IPS-15b (cell line): ENCODE measurements at regions not wholly inside any gene's neighbourhood (a gene's known extent, or its start where the extent isn't known, plus 50 kb on each side); places are given as distances from the start of the nearest gene placed in this dataset.

Experiments
- H3K27me3 ChIP-seq: one replicate; pipeline ENCODE4 v1.6.1; 2013; ENCODE audit warnings: low read length; ENCODE audit not compliant: control insufficient read depth, insufficient read depth
- H3K36me3 ChIP-seq: one replicate; pipeline ENCODE4 v1.6.1; 2013; ENCODE audit warnings: low read length; ENCODE audit not compliant: control insufficient read depth, insufficient read depth
- H3K4me1 ChIP-seq: one replicate; pipeline ENCODE4 v1.6.1; 2013; ENCODE audit warnings: mild to moderate bottlenecking, low read length; ENCODE audit not compliant: control insufficient read depth, insufficient read depth
- H3K4me3 ChIP-seq: one replicate; pipeline ENCODE4 v1.5.1; 2013; ENCODE audit warnings: low read depth, low read length
- H3K9ac ChIP-seq: one replicate; pipeline ENCODE4 v1.6.1; 2013; ENCODE audit warnings: low read depth, mild to moderate bottlenecking, low read length
- H3K9me3 ChIP-seq: one replicate; pipeline ENCODE4 v1.6.1; 2013; ENCODE audit warnings: mild to moderate bottlenecking, low read length; ENCODE audit not compliant: control insufficient read depth, insufficient read depth

DNA sequence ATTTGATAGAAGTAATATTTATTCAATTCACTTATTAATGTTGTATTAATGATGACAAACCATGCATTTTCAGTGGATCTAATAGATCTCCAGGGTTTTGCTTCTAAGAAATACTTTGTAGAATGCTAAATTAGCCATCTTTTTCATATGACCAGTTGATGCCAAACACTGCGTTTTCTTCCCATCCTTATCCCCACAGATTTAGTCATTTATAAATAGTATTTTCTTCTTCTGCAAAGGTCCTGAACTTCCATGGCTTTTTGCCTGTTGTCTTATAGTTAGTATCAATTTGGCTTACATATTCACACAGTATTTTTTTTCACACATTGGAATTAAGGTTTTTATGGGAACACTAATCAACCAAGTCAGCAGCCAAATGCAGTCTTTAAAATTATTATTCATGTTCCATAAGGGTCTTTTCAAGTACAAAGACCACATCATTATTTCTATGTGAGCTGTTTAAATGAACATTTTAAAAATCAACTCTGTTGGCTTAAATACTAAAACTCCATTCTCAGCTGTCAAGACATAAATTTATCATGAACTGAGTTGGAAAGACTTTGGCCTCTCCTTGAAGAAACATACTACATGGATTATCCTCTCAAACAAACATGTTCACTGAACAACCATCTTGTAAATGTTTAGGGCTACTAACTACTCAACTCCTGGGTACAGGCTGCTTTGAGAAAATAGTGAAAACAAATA, 1278.4 kb upstream of the FLRT2 start:
- no peak overlapping the region for H3K9ac ChIP-seq
- H3K9me3 ChIP-seq: no peaks in the 10 kb centered on the region
- no peaks in the 10 kb centered on the region for H3K27me3 ChIP-seq
- H3K4me3 ChIP-seq: no peak overlapping the region
- H3K36me3 ChIP-seq: no peaks in the 10 kb centered on the region
- peaks cover 8% of the 10 kb centered on the region for H3K4me1 ChIP-seq

DNA sequence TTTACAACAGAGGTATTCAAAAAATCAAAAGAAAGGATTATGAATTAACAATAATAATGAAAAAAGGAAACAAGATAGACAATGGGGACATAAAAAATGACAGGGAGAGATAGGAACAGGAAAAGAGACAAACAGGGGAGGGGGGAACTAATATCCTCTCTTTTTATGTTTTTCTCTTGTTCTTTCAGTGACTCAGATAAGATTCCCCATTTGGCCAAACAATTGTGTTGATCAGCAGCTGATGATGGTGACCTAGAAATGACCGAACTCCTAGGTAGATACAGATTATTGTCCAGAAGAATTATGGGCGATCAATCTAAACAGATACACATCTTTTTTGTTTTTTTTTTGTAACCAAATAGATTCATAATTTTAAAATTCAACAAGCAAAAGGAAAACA, 1277.2 kb upstream of the FLRT2 start:
- no peaks in the 10 kb centered on the region for H3K27me3 ChIP-seq
- H3K4me1 ChIP-seq: peaks cover 8% of the 10 kb centered on the region
- H3K4me3 ChIP-seq: no peak overlapping the region
- H3K36me3 ChIP-seq: no peaks in the 10 kb centered on the region
- H3K9me3 ChIP-seq: no peaks in the 10 kb centered on the region
- H3K9ac ChIP-seq: no peak overlapping the region

DNA sequence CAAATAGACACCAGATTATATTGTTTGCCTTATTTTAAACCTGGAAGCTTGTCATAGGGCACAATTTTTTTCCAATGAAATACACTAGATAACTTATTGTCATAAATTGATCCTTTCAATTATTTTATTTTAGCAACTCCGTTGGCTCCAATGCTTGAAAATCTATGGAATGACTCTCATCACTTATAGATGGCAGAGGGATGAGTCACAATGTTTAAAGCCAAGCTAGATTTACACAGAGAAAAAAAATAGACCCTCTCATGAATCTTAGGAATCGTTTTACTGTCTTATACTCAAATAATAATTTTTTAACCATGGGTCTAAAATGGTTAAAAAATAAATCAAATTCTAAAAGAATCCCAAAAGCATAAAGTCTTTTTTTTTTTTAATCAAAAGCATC, 1276.6 kb upstream of the FLRT2 start:
- no peaks in the 10 kb centered on the region for H3K27me3 ChIP-seq
- H3K9ac ChIP-seq: no peak overlapping the region
- no peaks in the 10 kb centered on the region for H3K36me3 ChIP-seq
- H3K4me3 ChIP-seq: no peak overlapping the region
- peaks cover 8% of the 10 kb centered on the region for H3K4me1 ChIP-seq
- H3K9me3 ChIP-seq: no peaks in the 10 kb centered on the region

DNA sequence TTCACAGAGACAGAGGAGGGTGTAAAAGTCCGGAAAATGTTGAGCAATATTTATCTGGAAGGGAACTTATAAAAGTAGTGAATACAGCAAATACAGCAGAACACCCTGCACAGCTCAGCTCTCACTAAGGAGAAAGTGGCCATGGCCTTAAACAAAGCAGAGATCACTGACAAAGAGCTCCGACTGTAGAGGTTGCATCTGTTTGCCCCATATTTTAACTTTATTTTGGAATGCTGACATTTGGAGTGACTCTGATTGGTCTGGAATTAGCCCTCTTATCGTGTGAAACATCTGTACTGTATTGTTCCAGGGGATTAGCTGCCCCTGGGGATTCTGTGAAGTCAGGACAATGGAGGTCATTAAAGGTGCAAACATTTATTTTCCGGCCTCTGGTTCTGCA, 1275.7 kb upstream of the FLRT2 start:
- Histone ChIP-seq H3K27me3 (no peaks in the 10 kb centered on the region), H3K36me3 (no peaks in the 10 kb centered on the region), H3K4me3 (no peak overlapping the region), H3K9ac (no peak overlapping the region), H3K9me3 (no peaks in the 10 kb centered on the region), H3K4me1 (peaks cover 8% of the 10 kb centered on the region)

DNA sequence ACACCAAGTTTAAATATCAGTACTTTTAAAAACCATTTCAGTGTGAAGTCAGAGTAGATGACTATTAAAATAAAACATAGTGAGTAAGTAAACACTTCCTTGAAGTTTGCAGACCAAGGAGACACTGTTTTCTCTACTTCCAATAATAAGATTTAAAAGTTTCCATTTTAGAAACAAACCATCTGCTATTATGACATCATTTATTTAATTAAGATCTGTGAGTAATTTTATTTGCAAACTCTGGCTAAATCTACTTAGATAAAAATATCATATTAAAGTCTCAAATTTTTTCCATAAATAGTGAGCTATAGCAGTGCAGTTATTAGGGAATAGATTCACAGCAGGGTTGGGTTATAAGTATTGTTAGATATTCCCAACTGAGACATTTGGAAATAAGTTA, 1267.0 kb upstream of the FLRT2 start:
- Histone ChIP-seq H3K9me3 (no peaks in the 10 kb centered on the region), H3K27me3 (no peaks in the 10 kb centered on the region), H3K4me1 (no peaks in the 10 kb centered on the region), H3K36me3 (no peaks in the 10 kb centered on the region), H3K9ac (no peak overlapping the region), H3K4me3 (no peak overlapping the region)

DNA sequence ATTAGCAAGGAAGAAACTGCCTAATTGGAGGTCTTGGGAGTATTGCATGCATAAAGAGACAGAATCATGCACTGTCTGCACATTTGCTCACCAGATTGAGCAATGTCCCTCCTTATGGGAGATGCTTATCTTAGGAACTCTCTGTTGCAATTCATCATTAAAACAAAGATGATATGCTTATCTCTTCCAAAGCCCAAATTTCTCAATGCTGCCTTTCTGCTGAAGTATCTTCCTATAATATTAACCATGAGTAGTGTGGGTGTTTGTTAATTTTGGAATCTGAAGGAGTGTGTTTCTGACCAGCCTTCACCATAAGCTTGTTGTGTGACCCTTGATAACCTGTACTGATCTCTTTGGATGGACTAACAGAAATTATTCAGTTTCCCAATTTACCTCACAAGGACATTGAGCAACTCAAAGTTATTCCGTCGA, 1257.6 kb upstream of the FLRT2 start:
- Histone ChIP-seq H3K36me3 (no peaks in the 10 kb centered on the region), H3K4me1 (no peaks in the 10 kb centered on the region), H3K9me3 (no peaks in the 10 kb centered on the region), H3K4me3 (no peak overlapping the region), H3K9ac (no peak overlapping the region), H3K27me3 (no peaks in the 10 kb centered on the region)

DNA sequence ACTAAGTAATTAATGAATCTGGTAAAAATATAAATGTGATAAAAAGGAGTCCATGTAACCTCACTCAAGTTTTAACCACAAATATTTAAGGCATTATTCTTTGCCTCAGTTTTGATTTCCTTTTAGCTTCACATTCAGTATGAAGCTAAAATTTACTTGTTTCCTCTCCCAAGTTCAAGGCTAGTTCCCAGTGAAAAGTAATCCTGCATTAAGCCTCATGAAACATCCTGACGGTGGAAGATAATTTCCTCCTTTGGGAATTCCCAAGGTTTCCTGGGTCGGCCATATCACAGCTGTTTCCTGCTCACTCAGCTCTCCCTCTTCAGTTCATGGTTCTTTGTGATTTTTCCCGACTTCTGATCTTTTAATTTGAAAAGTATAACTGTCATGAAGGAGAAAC, 1256.8 kb upstream of the FLRT2 start:
- H3K27me3 ChIP-seq: no peaks in the 10 kb centered on the region
- no peak overlapping the region for H3K9ac ChIP-seq
- H3K4me3 ChIP-seq: no peak overlapping the region
- H3K9me3 ChIP-seq: no peaks in the 10 kb centered on the region
- no peaks in the 10 kb centered on the region for H3K36me3 ChIP-seq
- no peaks in the 10 kb centered on the region for H3K4me1 ChIP-seq

DNA sequence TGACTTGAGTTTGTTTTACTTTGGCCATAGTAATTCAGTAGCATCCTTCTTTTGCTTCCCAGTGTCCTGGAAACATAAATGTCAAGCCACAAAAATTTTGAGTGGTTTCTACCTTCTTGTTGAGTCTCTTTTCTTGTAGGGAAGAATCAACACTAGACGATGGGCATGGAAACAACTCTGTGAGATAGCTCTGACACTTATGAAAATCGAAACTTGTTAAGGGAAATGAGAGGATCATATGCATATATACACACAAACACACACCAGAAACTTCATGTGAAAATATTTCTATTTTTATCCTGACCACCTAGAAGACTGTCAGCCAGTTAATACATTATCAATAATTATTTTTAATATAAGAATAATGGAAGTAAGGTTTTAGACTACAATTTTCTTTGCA, 1247.3 kb upstream of the FLRT2 start:
- Histone ChIP-seq H3K9ac (no peak overlapping the region), H3K9me3 (no peaks in the 10 kb centered on the region), H3K27me3 (no peaks in the 10 kb centered on the region)

DNA sequence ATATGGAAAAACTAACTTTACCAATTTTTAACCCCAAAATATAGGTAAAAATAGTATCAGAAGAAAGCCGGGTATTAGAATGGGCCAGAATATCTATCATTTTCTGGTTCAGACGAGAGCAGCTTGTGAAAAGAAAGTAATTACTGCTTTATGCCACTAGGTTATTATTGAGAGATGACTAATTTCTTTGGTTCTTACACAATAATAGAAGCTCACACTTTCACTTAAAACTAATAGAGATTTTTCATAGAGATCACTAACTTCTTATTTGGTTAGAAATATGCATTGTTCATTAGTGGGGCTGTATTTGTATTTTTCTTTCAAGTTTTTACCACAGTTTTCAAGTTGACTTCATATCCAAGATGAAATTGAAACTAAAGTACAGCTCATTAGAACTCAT, 1241.2 kb upstream of the FLRT2 start:
- Histone ChIP-seq H3K9me3 (no peaks in the 10 kb centered on the region), H3K4me1 (no peaks in the 10 kb centered on the region), H3K4me3 (no peak overlapping the region), H3K27me3 (no peaks in the 10 kb centered on the region), H3K9ac (no peak overlapping the region), H3K36me3 (no peaks in the 10 kb centered on the region)

More for the DNA sequence above, 1247.3 kb upstream of the FLRT2 start:
- Histone ChIP-seq H3K36me3 (no peaks in the 10 kb centered on the region), H3K4me3 (no peak overlapping the region), H3K4me1 (no peaks in the 10 kb centered on the region)

DNA sequence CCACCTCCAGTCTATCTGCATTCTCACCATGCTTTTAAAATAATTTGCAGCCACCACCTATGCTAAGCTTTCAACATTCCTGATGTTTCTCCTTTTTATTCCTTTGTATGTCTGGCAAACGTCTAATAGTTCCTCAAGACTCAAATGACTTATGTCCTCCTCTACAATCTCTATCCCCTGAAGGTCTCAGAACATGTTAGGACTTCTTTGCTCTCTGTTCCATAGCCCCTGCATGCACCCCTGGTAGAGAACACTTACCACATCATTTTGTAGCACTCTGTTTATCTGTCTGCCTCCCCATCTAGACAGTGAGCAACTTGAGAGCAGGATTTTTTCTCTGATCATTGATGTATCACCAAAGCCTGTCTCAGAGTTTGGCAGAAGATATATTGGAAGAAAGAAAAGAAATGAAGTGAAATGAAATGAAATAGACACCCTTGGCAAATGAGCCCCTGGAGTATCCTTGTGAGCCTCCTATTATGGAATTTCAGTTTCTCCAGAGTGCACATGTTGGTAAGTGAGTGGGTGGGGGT, 1231.2 kb upstream of the FLRT2 start:
- Histone ChIP-seq H3K9ac (no peak overlapping the region), H3K36me3 (no peaks in the 10 kb centered on the region), H3K27me3 (no peaks in the 10 kb centered on the region), H3K4me1 (no peaks in the 10 kb centered on the region), H3K4me3 (no peak overlapping the region), H3K9me3 (no peaks in the 10 kb centered on the region)

DNA sequence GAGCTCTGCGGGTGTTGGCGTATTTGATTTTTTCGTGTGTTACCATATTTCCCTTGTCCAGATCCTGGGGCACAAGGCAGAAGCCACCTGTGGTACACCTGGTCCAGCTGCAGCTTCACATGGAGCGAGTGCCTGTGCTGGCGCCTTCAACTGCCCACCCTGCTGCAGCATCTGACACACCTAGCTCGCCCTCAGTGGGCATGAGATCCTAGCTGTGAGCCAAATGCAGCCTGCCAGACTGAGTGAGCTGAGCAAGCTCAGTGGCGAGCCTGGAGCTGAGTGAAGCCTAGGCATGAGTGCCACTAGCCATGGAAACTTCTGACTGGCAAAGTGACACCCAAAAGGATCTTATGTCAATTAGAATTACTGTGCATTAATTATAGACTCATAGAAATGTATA, 1226.8 kb upstream of the FLRT2 start:
- H3K9me3 ChIP-seq: no peaks in the 10 kb centered on the region

DNA sequence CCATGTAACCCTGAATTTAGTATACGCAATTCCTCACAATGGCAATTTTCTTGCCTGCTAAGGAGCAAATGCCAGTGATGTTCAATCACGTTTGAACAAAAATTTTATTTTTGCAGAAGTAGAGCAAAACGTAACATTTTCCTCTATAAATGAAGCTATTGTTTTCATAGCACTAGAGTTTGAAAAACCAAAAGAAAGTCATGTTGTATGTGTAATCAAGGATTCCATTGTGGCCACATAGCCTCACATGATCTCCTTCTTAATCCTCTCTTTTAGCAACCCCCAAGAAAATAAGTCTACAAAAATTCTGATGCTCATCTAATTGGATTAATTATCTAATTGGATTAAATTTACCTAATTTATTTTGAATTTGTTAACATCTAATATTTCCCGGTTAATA, 1217.4 kb upstream of the FLRT2 start:
- no peaks in the 10 kb centered on the region for H3K36me3 ChIP-seq
- no peaks in the 10 kb centered on the region for H3K4me1 ChIP-seq
- no peaks in the 10 kb centered on the region for H3K9me3 ChIP-seq
- no peak overlapping the region for H3K4me3 ChIP-seq
- no peak overlapping the region for H3K9ac ChIP-seq
- no peaks in the 10 kb centered on the region for H3K27me3 ChIP-seq

More for the DNA sequence above, 1226.8 kb upstream of the FLRT2 start:
- no peaks in the 10 kb centered on the region for H3K36me3 ChIP-seq
- H3K4me3 ChIP-seq: no peak overlapping the region
- H3K4me1 ChIP-seq: no peaks in the 10 kb centered on the region
- H3K9ac ChIP-seq: no peak overlapping the region
- no peaks in the 10 kb centered on the region for H3K27me3 ChIP-seq
